Left ventricle myocardium inferior (tissue), 1 donor: ENCODE measurements at regions not wholly inside any gene's neighbourhood (a gene's known extent, or its start where the extent isn't known, plus 50 kb on each side); places are given as distances from the start of the nearest gene placed in this dataset.
"Not testable (repeated sequence)": the region's sequence is repeated elsewhere in the genome, so short reads cannot be mapped to it uniquely, and the experiment has no call there.

ENCODE experiments used
- DNase-seq: peaks from one replicate; pipeline ENCODE4 v3.0.0-alpha.2; 2020
- H3K27ac ChIP-seq: fragments of 200-600 bp; replicated peaks from 2 replicates; pipeline ENCODE4 v1.8.0; 2021
- H3K27me3 ChIP-seq: fragments of 200-600 bp; 2 replicates; pipeline ENCODE4 v1.8.0; 2021; ENCODE audit warnings: low read depth
- H3K36me3 ChIP-seq: fragments of 200-600 bp; 2 replicates; pipeline ENCODE4 v1.8.0; 2021
- H3K4me1 ChIP-seq: fragments of 200-600 bp; 2 replicates; pipeline ENCODE4 v1.8.0; 2021
- H3K4me3 ChIP-seq: fragments of 200-600 bp; 2 replicates; pipeline ENCODE4 v1.8.0; 2021; ENCODE audit warnings: mild to moderate bottlenecking, moderate library complexity
- H3K9me3 ChIP-seq: fragments of 200-600 bp; replicated peaks from 2 replicates; pipeline ENCODE4 v1.8.0; 2021
- CTCF ChIP-seq: fragments of 200-600 bp; IDR thresholded peaks from 2 replicates; pipeline ENCODE4 v1.8.0; 2021; ENCODE audit warnings: antibody characterized with exemption, mild to moderate bottlenecking, borderline replicate concordance
- intact Hi-C: fragments of 100-400 bp; cut with micrococcal nuclease; formaldehyde crosslinking; loops from one replicate; pipeline ENCODE4 v1.11.0; 2022
- donor health status: DM: no; HTN: yes; CAD: no; lungs with severe emphysema.

DNA sequence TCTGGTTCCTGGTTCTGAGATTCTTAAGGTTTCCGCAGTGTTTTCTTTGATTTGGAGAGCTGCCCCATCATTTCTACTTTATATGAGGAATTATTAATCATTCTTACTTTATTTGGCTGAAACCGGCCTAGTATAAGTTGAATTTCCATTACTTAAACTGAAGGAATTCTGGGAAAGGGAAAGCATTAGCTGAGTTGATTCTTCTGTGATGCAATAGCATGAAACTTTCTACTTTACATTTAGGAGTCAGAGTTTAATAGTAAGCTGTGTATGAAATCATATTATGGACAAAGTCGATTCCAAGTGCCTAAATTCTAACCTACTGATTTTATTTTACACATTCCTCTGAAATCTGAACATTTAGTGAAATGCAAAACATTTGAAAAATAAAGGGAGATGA is 1269.7 kb upstream of the ZEB2 start:
- TF ChIP-seq CTCF: no peak
- DNase-seq: no peak
- Histone ChIP-seq H3K4me1 (no peaks in the 10 kb centered on the region), H3K36me3 (no peaks in the 10 kb centered on the region), H3K9me3 (peaks cover 12% of the 10 kb centered on the region), H3K27me3 (no peaks in the 10 kb centered on the region), H3K4me3 (no peak overlapping the region), H3K27ac (no peak overlapping the region)
- intact Hi-C loops: no loop called here

GRCh38 chr2:145787597-145788361 is 1267.9 kb upstream of the ZEB2 start:
- H3K27me3 ChIP-seq, H3K4me1 ChIP-seq, intact Hi-C loops, H3K4me3 ChIP-seq, H3K36me3 ChIP-seq, DNase-seq, H3K27ac ChIP-seq: not testable (repeated sequence)
- peaks cover 12% of the 10 kb centered on the region for H3K9me3 ChIP-seq

GRCh38 chr2:145782607-145783006 is 1262.7 kb upstream of the ZEB2 start:
- DNase-seq, H3K27ac ChIP-seq, H3K36me3 ChIP-seq, H3K9me3 ChIP-seq, intact Hi-C loops, H3K27me3 ChIP-seq, H3K4me1 ChIP-seq, H3K4me3 ChIP-seq: not testable (repeated sequence)

DNA sequence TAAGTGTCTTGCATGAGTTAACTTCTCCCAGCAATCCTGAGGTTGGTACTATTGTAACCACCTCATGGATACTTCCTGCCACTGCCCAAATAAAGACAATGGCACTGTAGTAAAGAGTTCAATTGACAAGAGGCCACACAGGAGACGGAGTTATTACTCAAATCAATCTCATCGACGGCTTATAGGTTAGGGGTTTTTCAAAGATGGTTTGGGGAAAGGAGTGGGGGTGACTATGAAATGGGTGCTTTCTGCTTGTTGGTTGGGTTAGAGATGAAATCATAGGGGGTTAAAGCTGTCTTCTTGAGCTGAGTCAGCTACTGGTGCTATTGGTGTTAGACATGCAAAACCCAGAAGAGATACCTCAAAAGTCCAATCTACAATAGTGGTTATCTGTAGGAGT is 1258.0 kb upstream of the ZEB2 start:
- no peaks in the 10 kb centered on the region for H3K36me3 ChIP-seq
- intact Hi-C loops: no loop called here
- TF ChIP-seq CTCF: no peak

DNA sequence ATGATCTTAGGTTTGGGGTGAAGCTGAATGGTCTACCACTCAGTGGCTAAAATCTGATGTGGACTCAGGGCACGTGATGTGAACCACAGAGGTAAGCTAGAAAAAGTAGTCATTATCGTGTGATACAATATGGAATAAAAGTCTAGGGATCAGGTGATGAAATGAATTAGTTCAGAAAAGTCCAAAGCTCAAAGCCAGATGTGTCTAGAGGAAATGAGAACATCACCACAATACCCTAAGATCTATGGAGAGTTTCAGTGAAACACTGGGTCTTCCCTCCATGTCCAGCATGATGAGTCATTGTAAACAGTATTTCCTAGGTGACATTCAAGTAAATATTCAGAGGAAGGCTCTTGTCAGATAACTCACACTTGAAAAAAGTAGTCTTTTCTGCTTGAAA is 1257.4 kb upstream of the ZEB2 start:
- Histone ChIP-seq H3K4me1 (no peaks in the 10 kb centered on the region), H3K27me3 (no peaks in the 10 kb centered on the region), H3K36me3 (no peaks in the 10 kb centered on the region), H3K9me3 (no peaks in the 10 kb centered on the region), H3K4me3 (no peak overlapping the region), H3K27ac (no peak overlapping the region)
- no peak for DNase-seq
- TF ChIP-seq CTCF: no peak
- intact Hi-C loops: no loop called here

More for the DNA sequence above, 1258.0 kb upstream of the ZEB2 start:
- Histone ChIP-seq H3K4me1 (no peaks in the 10 kb centered on the region), H3K27ac (no peak overlapping the region), H3K4me3 (no peak overlapping the region), H3K9me3 (no peaks in the 10 kb centered on the region), H3K27me3 (no peaks in the 10 kb centered on the region)
- no peak for DNase-seq

DNA sequence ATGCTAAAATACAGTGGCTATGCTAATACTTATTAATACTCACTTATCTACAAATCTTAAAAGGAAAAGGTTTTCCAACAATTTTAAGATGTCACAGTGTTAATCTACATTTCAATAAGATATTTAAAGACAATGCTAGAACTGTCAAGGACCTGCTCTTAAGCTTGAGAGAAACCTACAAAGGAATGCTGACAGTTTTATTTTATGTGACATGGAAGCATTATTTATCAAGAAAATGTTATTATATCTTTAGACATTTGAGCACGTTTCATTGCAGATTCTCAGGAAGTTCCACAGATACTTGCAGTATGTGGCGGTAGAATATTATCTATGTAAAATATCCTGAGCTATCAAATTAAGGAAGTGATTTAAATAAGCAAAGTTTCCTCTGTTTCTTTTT is 1255.7 kb upstream of the ZEB2 start:
- no peaks in the 10 kb centered on the region for H3K27me3 ChIP-seq
- no peak for TF ChIP-seq CTCF
- no peak overlapping the region for H3K27ac ChIP-seq
- H3K36me3 ChIP-seq: no peaks in the 10 kb centered on the region
- no peak for DNase-seq
- no peak overlapping the region for H3K4me3 ChIP-seq
- no peaks in the 10 kb centered on the region for H3K9me3 ChIP-seq
- H3K4me1 ChIP-seq: no peaks in the 10 kb centered on the region
- intact Hi-C loops: no loop called here
